ENCODE measurements at regions not wholly inside any gene's neighbourhood (a gene's known extent, or its start where the extent isn't known, plus 50 kb on each side); places are given as distances from the start of the nearest gene placed in this dataset.
"Not testable (repeated sequence)": the region's sequence is repeated elsewhere in the genome, so short reads cannot be mapped to it uniquely, and the experiment has no call there.

- no peak for DNase-seq (ENCODE audit: low read depth)
Measured at GRCh38 chr2:81545626-81546025, 1241.1 kb upstream of the LRRTM1 start.

DNA sequence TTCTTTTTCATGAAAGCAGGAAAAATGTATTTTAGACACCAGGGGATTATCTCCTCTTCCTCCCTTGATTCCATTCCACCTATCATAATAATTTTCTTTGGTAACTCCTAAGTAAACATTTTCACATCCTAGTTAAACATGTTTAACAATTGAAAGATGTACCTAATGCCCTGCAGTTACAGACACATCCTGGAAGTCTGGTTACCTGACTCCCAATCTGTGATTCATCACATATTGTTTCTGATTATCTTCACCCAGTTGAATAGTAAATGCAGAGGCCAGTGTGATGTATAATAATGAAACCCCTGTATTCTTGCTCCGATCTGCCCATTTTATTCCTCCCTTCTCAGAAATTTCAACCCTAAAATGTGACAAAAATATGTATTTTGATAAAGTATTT, 1237.6 kb upstream of the LRRTM1 start:
- no peak for DNase-seq (ENCODE audit: low read depth)

- no peak for DNase-seq (ENCODE audit: low read depth)
Measured at GRCh38 chr2:81529944-81530343, 1225.4 kb upstream of the LRRTM1 start.

GRCh38 chr2:81528852-81529480, 1224.4 kb upstream of the LRRTM1 start:
- no peak for DNase-seq (ENCODE audit: low read depth)

DNA sequence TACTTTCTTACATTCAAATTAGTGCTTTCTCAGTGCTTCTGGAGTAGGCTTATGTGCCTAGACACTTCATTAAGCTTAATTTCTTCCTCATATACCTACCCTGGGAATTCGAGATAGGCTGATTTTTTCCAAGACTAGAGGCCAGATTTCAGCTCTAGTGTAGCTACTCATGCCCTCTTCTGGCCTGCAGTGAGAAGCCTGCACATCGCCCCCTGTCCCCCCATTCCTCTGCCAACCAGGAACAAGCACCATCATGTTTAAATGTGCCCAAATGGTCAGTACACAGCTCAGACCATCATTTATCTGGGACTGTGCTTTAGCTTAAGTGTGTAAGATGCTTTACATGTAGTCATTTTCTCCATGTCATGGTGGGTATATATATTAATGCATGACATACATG, 1218.8 kb upstream of the LRRTM1 start:
- DNase-seq (ENCODE audit: low read depth), result no peak

- DNase-seq (ENCODE audit: low read depth), result no peak
Measured at GRCh38 chr2:81513328-81513727, 1208.8 kb upstream of the LRRTM1 start.

- no peak for DNase-seq (ENCODE audit: low read depth)
Measured at GRCh38 chr2:81505586-81505985, 1201.0 kb upstream of the LRRTM1 start.

- no peak for DNase-seq (ENCODE audit: low read depth)
Measured at GRCh38 chr2:81495556-81495955, 1191.0 kb upstream of the LRRTM1 start.

DNA sequence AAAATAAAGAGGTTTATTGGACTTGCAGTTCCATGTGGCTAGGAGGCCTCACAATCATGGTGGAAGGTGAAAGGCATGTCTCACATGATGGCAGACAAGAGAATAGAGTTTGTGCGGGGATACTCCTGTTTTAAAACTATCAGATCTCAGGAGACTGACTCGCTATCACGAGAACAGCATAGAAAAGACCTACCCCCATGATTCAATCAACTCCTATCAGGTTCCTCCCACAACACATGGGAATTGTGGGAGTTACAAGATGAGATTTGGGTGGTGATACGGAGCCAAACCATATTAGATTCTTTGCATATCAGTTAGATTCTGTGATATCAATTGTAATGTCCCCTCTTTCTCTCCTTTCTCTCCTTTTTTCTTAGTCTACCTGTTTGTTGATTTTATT, 1178.7 kb upstream of the LRRTM1 start:
- DNase-seq (ENCODE audit: low read depth), result no peak

DNA sequence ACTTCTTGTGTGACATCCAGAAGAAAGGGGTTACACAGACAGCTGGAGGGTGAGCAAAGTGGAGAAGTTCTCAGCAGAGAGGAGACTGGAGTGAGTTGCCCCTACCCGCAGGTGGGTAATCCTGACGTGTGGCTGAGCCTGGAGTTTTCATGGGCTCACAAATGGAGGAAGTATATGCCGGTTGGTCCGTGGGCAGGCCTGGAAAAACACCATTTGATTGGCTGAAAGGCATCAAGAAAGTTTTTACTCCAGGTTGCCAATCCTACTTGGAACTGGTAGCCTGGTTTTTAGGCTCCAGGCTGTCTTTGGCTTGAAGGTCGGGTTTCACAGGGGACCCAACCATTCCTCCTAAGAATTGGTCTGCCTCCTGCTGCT, 1177.4 kb upstream of the LRRTM1 start:
- DNase-seq (ENCODE audit: low read depth), result no peak

GRCh38 chr2:81481242-81481993, 1176.9 kb upstream of the LRRTM1 start:
- DNase-seq (ENCODE audit: low read depth), result no peak

- DNase-seq (ENCODE audit: low read depth), result no peak
Measured at GRCh38 chr2:81467096-81467495, 1162.5 kb upstream of the LRRTM1 start.

DNA sequence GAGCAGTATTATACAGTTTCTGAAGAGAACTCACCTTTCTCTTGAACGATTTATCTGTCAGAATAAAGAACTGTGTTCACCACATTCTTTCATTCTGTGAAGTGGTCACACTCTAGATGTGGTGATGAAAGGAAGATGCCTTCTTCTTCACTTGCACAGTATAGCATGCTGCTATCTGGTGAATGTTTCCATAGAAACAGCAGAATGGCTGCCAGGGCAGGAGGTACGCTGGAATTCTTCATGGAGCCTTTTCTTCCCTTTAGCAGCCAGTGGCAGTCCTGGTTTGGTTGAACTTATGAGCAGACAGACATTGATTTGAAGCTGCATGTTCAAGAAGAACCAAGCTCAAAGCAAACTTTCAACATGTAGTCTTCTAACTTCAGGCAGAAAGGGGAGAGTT, 1157.9 kb upstream of the LRRTM1 start:
- no peak for DNase-seq (ENCODE audit: low read depth)

- no peak for DNase-seq (ENCODE audit: low read depth)
Measured at GRCh38 chr2:81445176-81445575, 1140.6 kb upstream of the LRRTM1 start.

DNA sequence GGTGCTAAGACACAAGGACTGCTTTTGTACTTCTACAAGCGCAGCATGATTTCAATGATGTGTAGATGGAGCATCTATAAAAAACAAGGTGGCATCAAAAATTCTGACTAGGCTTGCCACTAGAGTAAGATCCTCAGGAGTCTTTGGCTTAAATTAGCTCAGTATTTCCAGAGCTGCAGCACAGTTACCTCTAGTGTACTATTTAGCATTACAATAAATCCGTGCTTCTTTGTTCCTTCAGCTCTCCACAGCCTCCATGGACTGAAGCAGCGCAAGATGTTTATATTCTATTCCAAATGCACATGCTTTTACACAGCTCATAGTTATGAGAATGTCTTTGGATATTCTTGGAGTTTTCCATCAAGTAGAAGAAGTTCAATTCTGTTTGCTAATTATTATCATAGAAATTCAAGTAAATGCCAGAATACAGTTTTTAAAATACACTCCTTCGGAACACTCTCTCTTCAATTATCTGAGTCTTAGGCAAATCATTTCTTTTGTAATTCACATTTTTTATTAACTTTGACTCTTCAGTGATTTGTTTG, 1133.0 kb upstream of the LRRTM1 start:
- no peak for DNase-seq (ENCODE audit: low read depth)

DNA sequence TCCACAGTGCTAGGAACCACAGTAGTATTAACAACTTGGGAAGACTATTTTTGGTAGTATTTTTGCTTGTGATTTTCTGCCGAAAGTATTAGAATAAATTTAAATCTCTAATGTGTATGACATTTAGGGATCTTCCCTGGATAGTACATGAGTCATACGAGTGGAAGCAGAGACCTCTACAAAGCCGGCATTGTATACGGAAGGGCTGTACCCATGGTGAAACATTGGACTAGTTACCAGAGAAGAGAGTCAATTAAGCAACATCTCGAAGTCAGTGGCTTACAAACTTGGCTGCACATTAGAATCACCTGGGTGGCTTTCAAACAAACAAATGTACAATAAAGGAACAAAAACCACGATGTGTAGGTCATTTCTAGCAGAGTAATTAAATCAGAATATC, 1131.7 kb upstream of the LRRTM1 start:
- DNase-seq (ENCODE audit: low read depth), result no peak

GRCh38 chr2:81412681-81413080, 1108.1 kb upstream of the LRRTM1 start:
- no peak for DNase-seq (ENCODE audit: low read depth)

- no peak for DNase-seq (ENCODE audit: low read depth)
Measured at GRCh38 chr2:81403508-81403907, 1099.0 kb upstream of the LRRTM1 start.

- no peak for DNase-seq (ENCODE audit: low read depth)
Measured at GRCh38 chr2:81396417-81397019, 1092.0 kb upstream of the LRRTM1 start.

DNA sequence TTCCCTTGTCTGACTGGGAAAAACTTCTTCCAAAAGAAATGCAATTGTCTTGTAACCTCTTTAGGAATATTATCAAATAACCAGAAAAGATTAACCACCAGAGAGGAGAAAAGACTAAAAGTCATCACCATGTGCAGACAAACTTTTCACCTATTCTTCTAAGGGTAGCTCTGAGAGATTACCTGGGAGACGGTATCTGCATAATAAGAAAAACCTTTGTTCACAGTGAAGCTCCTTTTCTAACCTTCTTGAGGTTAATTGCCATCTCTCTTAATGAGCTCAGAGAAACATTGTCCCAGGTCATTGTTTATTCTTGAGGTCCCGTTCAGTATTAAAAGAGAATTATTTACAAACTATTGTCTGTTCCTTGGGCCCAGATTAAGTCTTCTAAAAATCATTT, 1091.2 kb upstream of the LRRTM1 start:
- DNase-seq (ENCODE audit: low read depth), result no peak

DNA sequence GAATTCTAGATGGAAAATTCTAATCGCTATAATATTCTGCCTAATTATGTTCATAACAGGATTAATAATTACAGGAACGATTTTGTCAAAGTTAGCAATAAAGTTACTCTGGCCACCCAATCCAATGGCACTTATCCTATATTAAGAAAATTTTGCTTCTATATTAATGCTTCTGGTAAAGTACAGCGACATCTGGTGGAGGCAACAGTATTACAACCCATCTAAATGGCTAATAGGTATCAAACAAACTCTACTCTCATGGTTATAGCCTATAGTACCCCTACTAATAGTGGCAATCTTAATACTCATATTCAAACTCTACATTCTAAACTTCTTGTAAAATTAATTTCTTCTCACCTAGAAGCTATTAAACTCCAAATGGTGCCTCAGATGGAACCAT, 1084.7 kb upstream of the LRRTM1 start:
- no peak for DNase-seq (ENCODE audit: low read depth)

- DNase-seq (ENCODE audit: low read depth), result no peak
Measured at GRCh38 chr2:81363800-81364199, 1059.2 kb upstream of the LRRTM1 start.

DNA sequence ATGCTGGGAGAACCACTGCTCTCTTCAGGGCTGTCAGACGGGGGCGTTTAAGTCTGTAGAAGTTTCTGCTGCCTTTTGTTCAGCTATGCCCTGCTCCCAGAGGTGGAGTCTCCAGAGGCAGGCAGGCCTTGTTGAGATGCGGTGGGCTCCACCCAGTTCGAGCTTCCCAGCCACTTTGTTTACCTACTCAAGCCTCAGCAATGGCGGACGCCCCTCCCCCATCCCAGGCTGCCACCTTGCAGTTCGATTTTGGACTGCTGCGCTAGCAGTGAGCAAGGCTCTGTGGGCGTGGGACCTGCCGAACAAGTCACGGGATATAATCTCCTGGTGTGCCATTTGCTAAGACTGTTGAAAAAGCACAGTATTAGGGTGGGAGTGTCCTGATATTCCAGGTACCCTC, 1057.9 kb upstream of the LRRTM1 start:
- not testable (repeated sequence) for DNase-seq (ENCODE audit: low read depth)

All from stimulated activated CD8-positive, alpha-beta memory T cell treated with anti-CD3 and anti-CD28 coated beads, Interleukin-15, amount 100 ng/mL, for 1 hour (primary cell).